Ishikawa (cell line): ENCODE measurements at regions not wholly inside any gene's neighbourhood (a gene's known extent, or its start where the extent isn't known, plus 50 kb on each side); places are given as distances from the start of the nearest gene placed in this dataset.

Experiments
- EP300 ChIP-seq: IDR thresholded peaks from 2 replicates; pipeline ENCODE4 v1.6.1; 2012; ENCODE audit warnings: borderline replicate concordance
- FOXM1 ChIP-seq: IDR thresholded peaks from 2 replicates; pipeline ENCODE4 v1.6.1; 2012; ENCODE audit warnings: low read depth, borderline replicate concordance
- TEAD4 ChIP-seq: IDR thresholded peaks from 2 replicates; pipeline ENCODE4 v1.6.1; 2012
- TF ChIP-seq, protein P1 (sequence below): IDR thresholded peaks from 2 replicates; pipeline ENCODE4 v1.6.1; 2012

GRCh38 chr2:187884003-187884402 lies 329.8 kb upstream of the TFPI start:
- no peak for TF ChIP-seq TEAD4
- no peak for TF ChIP-seq FOXM1
- TF ChIP-seq, protein P1, sequence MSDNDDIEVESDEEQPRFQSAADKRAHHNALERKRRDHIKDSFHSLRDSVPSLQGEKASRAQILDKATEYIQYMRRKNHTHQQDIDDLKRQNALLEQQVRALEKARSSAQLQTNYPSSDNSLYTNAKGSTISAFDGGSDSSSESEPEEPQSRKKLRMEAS: no peak
- TF ChIP-seq EP300: no peak
